OCI-LY7 (cell line): ENCODE measurements at regions not wholly inside any gene's neighbourhood (a gene's known extent, or its start where the extent isn't known, plus 50 kb on each side); places are given as distances from the start of the nearest gene placed in this dataset.
"Not testable (repeated sequence)": the region's sequence is repeated elsewhere in the genome, so short reads cannot be mapped to it uniquely, and the experiment has no call there.

Source experiments
- BruUV-seq: library from RNA; stranded (reverse); fragments of 400-500 nt; replicated peaks from 2 replicates; lab custom pipeline; 2021; lab: Mats Ljungman, UMichigan
- CTCF ChIA-PET: fragments of 300-600 bp; sonication (Branson Sonifier 250); formaldehyde crosslinking; loops from one replicate; lab custom pipeline; 2022; ENCODE audit warnings: antibody characterized with exemption; ENCODE audit not compliant: unreplicated experiment; lab: Charles Lee
- POLR2A ChIA-PET: fragments of 300-600 bp; sonication (Branson Sonifier 250); formaldehyde crosslinking; loops from one replicate; lab custom pipeline; 2022; ENCODE audit warnings: antibody characterized with exemption; lab: Charles Lee
- DNase-seq: peaks from one replicate; pipeline ENCODE4 v3.0.0-alpha.2; 2015; ENCODE audit warnings: low spot score
- H2AFZ ChIP-seq: fragments of 200-600 bp; sonication (generic), shearing (Covaris generic); 2 replicates; pipeline ENCODE4 v1.6.1; 2014; ENCODE audit warnings: mild to moderate bottlenecking, antibody characterized with exemption, low read length, moderate library complexity
- H3K27ac ChIP-seq: fragments of 200-600 bp; sonication (generic); 2 replicates; pipeline ENCODE4 v1.5.1; 2014; ENCODE audit warnings: mixed run types, low read depth, mild to moderate bottlenecking, moderate library complexity, low read length, inconsistent platforms; ENCODE audit not compliant: poor library complexity, severe bottlenecking
- H3K36me3 ChIP-seq: fragments of 200-600 bp; sonication (generic); 2 replicates; pipeline ENCODE4 v1.6.1; 2014; ENCODE audit warnings: mild to moderate bottlenecking, antibody characterized with exemption, low read length, moderate library complexity, mixed read lengths; ENCODE audit not compliant: insufficient read depth
- H3K4me1 ChIP-seq: fragments of 200-600 bp; sonication (generic); 2 replicates; pipeline ENCODE4 v1.5.1; 2014; ENCODE audit warnings: mild to moderate bottlenecking, low read length; ENCODE audit not compliant: insufficient read depth, poor library complexity, severe bottlenecking
- H3K4me2 ChIP-seq: fragments of 200-600 bp; sonication (generic); 2 replicates; pipeline ENCODE4 v1.6.1; 2014; ENCODE audit warnings: mild to moderate bottlenecking, low read length
- H3K4me3 ChIP-seq: fragments of 200-600 bp; sonication (generic); 2 replicates; pipeline ENCODE4 v1.5.1; 2014; ENCODE audit warnings: mild to moderate bottlenecking, low read depth, low read length; ENCODE audit not compliant: poor library complexity, severe bottlenecking
- H3K79me2 ChIP-seq: fragments of 200-600 bp; sonication (generic); 2 replicates; pipeline ENCODE4 v1.6.1; 2016; ENCODE audit warnings: low read depth, mild to moderate bottlenecking, low read length, moderate library complexity, mixed read lengths; ENCODE audit not compliant: insufficient read depth
- H3K9me2 ChIP-seq: fragments of 200-600 bp; sonication (generic); 2 replicates; pipeline ENCODE4 v1.6.1; 2016; ENCODE audit warnings: mild to moderate bottlenecking, low read length, mixed read lengths; ENCODE audit not compliant: insufficient read depth
- H3K9me3 ChIP-seq: fragments of 200-600 bp; sonication (generic); 2 replicates; pipeline ENCODE4 v1.6.1; 2014; ENCODE audit warnings: mild to moderate bottlenecking, mixed run types, low read length, mixed read lengths
- H4K20me1 ChIP-seq: fragments of 200-600 bp; sonication (generic); 2 replicates; pipeline ENCODE4 v1.6.1; 2014; ENCODE audit warnings: mild to moderate bottlenecking, antibody characterized with exemption, low read length, moderate library complexity, mixed read lengths; ENCODE audit not compliant: insufficient read depth
- EZH2phosphoT487 ChIP-seq: fragments of 200-600 bp; sonication (generic); IDR thresholded peaks from 2 replicates; pipeline ENCODE4 v1.6.1; 2018; ENCODE audit warnings: low read depth, borderline replicate concordance, mild to moderate bottlenecking, mixed run types, antibody characterized with exemption, low read length, moderate library complexity, mixed read lengths
- intact Hi-C: fragments of 100-400 bp; cut with micrococcal nuclease; formaldehyde crosslinking; loops from one replicate; pipeline ENCODE4 v1.10.0; 2022; ENCODE audit not compliant: unreplicated experiment
- TF ChIP-seq, protein P1 (sequence below): fragments of 200-600 bp; sonication (generic); conservative IDR thresholded peaks from 2 replicates; pipeline ENCODE4 v1.5.1; 2014; ENCODE audit warnings: mild to moderate bottlenecking, antibody characterized with exemption, low read length, moderate library complexity, mixed read lengths

DNA sequence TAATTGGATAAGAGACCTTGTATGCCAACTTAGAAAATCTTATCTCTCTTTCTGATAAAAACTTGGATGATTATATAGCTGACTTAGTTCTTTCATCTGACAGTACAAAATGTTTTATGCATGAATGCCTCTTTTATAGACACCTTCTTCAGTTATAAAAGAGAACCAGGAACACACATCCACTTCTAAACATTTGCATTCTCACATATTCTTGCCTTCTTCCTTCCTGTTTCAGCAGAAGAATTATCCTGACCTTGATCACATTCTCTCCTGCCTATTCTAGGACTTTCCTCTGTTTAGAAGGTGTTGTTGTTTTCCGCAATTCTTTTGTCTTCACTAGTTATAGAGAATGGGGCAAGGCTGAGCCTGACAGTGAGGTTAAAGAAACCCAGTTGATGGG lies 80.9 kb downstream of the LARP7 start:
- Histone ChIP-seq H3K4me1 (peaks cover 18% of the 10 kb centered on the region), H3K4me3 (peak overlapping the region; percentile 19), H4K20me1 (no peaks in the 10 kb centered on the region), H3K9me3 (no peaks in the 10 kb centered on the region), H3K27ac (peak overlapping the region; percentile 60), H2AFZ (peak overlapping the region; percentile 78; the same call in 1 of the 2 replicates), H3K79me2 (no peaks in the 10 kb centered on the region), H3K9me2 (no peaks in the 10 kb centered on the region), H3K36me3 (no peaks in the 10 kb centered on the region), H3K4me2 (peak overlapping the region; percentile 64)
- intact Hi-C loops = no loop called here
- CTCF ChIA-PET = no interaction called here
- POLR2A ChIA-PET = interaction anchor here (0.7 to 1.0 kb wide), 4 partner anchors 11 to 33 kb away, joined by 3 to 7 read pairs (median 3); no protein-coding TSS in a partner anchor
- no TSS peak for BruUV-seq
- DNase-seq = peak; percentile 52
- TF ChIP-seq EZH2phosphoT487 = no peak
- TF ChIP-seq, protein P1, sequence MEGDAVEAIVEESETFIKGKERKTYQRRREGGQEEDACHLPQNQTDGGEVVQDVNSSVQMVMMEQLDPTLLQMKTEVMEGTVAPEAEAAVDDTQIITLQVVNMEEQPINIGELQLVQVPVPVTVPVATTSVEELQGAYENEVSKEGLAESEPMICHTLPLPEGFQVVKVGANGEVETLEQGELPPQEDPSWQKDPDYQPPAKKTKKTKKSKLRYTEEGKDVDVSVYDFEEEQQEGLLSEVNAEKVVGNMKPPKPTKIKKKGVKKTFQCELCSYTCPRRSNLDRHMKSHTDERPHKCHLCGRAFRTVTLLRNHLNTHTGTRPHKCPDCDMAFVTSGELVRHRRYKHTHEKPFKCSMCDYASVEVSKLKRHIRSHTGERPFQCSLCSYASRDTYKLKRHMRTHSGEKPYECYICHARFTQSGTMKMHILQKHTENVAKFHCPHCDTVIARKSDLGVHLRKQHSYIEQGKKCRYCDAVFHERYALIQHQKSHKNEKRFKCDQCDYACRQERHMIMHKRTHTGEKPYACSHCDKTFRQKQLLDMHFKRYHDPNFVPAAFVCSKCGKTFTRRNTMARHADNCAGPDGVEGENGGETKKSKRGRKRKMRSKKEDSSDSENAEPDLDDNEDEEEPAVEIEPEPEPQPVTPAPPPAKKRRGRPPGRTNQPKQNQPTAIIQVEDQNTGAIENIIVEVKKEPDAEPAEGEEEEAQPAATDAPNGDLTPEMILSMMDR = no peak

DNA sequence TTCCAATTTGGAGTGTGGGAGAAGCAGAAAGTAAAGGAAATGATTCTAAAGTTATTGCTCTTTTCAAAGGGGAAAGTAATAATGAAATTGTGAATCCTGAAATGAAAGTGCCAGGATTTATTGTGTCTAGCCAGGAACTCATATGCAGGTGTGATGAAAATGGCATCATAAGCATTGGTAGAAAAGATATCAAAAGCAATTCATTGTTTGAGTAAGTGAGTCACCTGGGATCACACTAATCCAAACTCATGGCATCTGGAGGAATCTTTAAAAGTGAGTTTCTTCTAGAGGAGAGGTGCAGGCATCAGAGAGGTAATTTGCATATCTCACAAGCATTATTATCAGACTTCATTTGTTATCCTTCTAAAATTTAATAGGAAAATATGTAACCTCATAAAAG lies 84.7 kb downstream of the LARP7 start:
- TF ChIP-seq EZH2phosphoT487 = no peak
- TF ChIP-seq, protein P1 = no peak
- intact Hi-C loops = no loop called here
- no peak overlapping the region for H3K4me2 ChIP-seq
- H3K27ac ChIP-seq = no peak overlapping the region
- H3K79me2 ChIP-seq = no peaks in the 10 kb centered on the region
- ChIA-PET POLR2A (interaction anchor here (0.6 to 1.1 kb wide), 5 partner anchors 9 to 375 kb away, joined by 3 to 4 read pairs (median 4); no protein-coding TSS in a partner anchor), CTCF (no interaction called here)
- BruUV-seq = no TSS peak
- no peaks in the 10 kb centered on the region for H3K36me3 ChIP-seq
- H4K20me1 ChIP-seq = no peaks in the 10 kb centered on the region
- H3K4me3 ChIP-seq = no peak overlapping the region
- DNase-seq = no peak
- peaks cover 18% of the 10 kb centered on the region for H3K4me1 ChIP-seq
- H2AFZ ChIP-seq = no peak overlapping the region
- no peaks in the 10 kb centered on the region for H3K9me3 ChIP-seq
- H3K9me2 ChIP-seq = no peaks in the 10 kb centered on the region

DNA sequence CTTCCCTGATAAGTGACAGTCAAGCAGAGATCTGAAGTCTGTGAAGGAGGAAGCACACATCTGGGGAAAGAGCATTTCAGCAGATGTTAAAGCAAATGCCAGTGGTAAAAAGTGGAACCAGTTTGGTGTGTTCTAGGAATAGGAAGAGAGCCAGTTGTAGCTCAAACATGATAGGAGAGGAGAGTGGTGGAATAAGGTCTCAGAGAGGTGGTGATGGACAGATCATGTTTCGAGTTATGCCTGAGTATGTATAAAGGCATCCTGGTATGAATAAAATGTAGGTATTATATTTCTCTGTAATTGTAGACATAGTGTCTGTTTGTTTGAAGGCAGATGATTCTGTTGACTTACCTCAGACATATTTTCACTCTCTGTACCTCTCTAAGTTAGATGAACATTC lies 89.1 kb downstream of the LARP7 start:
- no peaks in the 10 kb centered on the region for H3K79me2 ChIP-seq
- no peak for DNase-seq
- TF ChIP-seq EZH2phosphoT487 = no peak
- TF ChIP-seq, protein P1 = no peak
- H3K9me2 ChIP-seq = no peaks in the 10 kb centered on the region
- BruUV-seq = no TSS peak
- CTCF ChIA-PET = no interaction called here
- no peaks in the 10 kb centered on the region for H4K20me1 ChIP-seq
- H3K4me1 ChIP-seq = no peaks in the 10 kb centered on the region
- H2AFZ ChIP-seq = no peak overlapping the region
- no peaks in the 10 kb centered on the region for H3K9me3 ChIP-seq
- H3K36me3 ChIP-seq = no peaks in the 10 kb centered on the region
- no peak overlapping the region for H3K4me2 ChIP-seq
- intact Hi-C loops = no loop called here
- no peak overlapping the region for H3K4me3 ChIP-seq
- POLR2A ChIA-PET = interaction anchor here (0.6 to 1.0 kb wide), 5 partner anchors 16 to 1884 kb away, joined by 3 to 8 read pairs (median 4); no protein-coding TSS in a partner anchor
- H3K27ac ChIP-seq = no peak overlapping the region

DNA sequence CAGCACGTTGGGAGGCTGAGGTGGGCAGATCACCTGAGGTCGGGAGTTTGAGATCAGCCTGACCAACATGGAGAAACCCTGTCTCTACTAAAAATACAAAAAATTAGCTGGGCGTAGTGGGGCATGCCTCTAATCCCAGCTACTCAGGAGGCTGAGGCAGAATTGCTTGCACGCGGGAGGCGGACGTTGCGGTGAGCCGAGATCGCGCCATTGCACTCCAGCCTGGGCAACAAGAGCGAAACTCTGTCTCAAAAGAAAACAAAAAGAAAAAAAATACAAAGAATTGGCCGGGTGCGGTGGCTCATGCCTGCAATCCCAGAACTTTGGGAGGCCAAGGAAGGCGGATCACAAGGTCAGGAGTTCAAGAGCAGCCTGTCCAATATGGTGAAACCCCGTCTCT lies 90.8 kb downstream of the LARP7 start:
- intact Hi-C loops, H3K9me3 ChIP-seq, H3K4me2 ChIP-seq, H3K9me2 ChIP-seq, H4K20me1 ChIP-seq, H3K36me3 ChIP-seq, H3K4me1 ChIP-seq, H2AFZ ChIP-seq, CTCF ChIA-PET, BruUV-seq, H3K4me3 ChIP-seq, H3K27ac ChIP-seq, H3K79me2 ChIP-seq, DNase-seq: not testable (repeated sequence)
- POLR2A ChIA-PET = interaction anchor here (0.8 kb wide), 1 partner anchor 9 kb away, joined by 3 read pairs; no protein-coding TSS in a partner anchor
